H1 (cell line): ENCODE measurements at regions not wholly inside any gene's neighbourhood (a gene's known extent, or its start where the extent isn't known, plus 50 kb on each side); places are given as distances from the start of the nearest gene placed in this dataset.

ENCODE experiments used
- SIRT6 ChIP-seq: IDR thresholded peaks from one replicate; pipeline ENCODE4 v1.7.1; 2012; ENCODE audit warnings: low read length, inconsistent platforms
- TF ChIP-seq, protein P1 (sequence below), 3 experiments: IDR thresholded peaks; 1 replicate in 2 of 3; 2 replicates in 1 of 3; pipeline versions ENCODE4 v1.5.1 to v1.6.1; 2011; ENCODE audit warnings: low read length in 3 of 3, mild to moderate bottlenecking in 3 of 3, inconsistent platforms in 2 of 3, low read depth in 1 of 3, moderate library complexity in 1 of 3; ENCODE audit not compliant: insufficient read depth in 1 of 3; ENCODE audit errors: control extremely low read depth in 1 of 3

GRCh38 chr3:182165234-182165633, 453.5 kb downstream of the SOX2 start (continued):
- TF ChIP-seq, protein P1, sequence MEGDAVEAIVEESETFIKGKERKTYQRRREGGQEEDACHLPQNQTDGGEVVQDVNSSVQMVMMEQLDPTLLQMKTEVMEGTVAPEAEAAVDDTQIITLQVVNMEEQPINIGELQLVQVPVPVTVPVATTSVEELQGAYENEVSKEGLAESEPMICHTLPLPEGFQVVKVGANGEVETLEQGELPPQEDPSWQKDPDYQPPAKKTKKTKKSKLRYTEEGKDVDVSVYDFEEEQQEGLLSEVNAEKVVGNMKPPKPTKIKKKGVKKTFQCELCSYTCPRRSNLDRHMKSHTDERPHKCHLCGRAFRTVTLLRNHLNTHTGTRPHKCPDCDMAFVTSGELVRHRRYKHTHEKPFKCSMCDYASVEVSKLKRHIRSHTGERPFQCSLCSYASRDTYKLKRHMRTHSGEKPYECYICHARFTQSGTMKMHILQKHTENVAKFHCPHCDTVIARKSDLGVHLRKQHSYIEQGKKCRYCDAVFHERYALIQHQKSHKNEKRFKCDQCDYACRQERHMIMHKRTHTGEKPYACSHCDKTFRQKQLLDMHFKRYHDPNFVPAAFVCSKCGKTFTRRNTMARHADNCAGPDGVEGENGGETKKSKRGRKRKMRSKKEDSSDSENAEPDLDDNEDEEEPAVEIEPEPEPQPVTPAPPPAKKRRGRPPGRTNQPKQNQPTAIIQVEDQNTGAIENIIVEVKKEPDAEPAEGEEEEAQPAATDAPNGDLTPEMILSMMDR (IDR thresholded peaks at IDR 0.05; ENCODE audit: control extremely low read depth in 1 of 3, insufficient read depth in 1 of 3, low read depth in 1 of 3, low read length in 3 of 3): no peak
- no peak for TF ChIP-seq SIRT6
